ENCODE measurements at regions not wholly inside any gene's neighbourhood (a gene's known extent, or its start where the extent isn't known, plus 50 kb on each side); places are given as distances from the start of the nearest gene placed in this dataset.

GRCh38 chr7:35556515-35557471 is 138.1 kb downstream of the HERPUD2 start:
- no peak for DNase-seq (ENCODE audit: low spot score)
- Histone ChIP-seq H3K36me3 (no peaks in the 10 kb centered on the region), H3K9ac (no peak overlapping the region), H2AFZ (replicated peaks) (no peak overlapping the region), H4K20me1 (ENCODE audit: low read depth) (no peaks in the 10 kb centered on the region), H3K4me1 (no peaks in the 10 kb centered on the region), H3K79me2 (ENCODE audit: low read depth) (no peaks in the 10 kb centered on the region), H3K27ac (no peak overlapping the region), H3K27me3 (peaks cover 3% of the 10 kb centered on the region), H3K9me3 (ENCODE audit: low read depth) (no peaks in the 10 kb centered on the region), H3F3A (ENCODE audit: low read depth) (no peaks in the 10 kb centered on the region), H3K4me2 (no peak overlapping the region), H3K4me3 (no peak overlapping the region)
- H3K4me1 Mint-ChIP-seq = no peaks in the 10 kb centered on the region
- no peaks in the 10 kb centered on the region for H3K9me3 Mint-ChIP-seq
- TF ChIP-seq EZH2 (IDR thresholded peaks at IDR 0.05) = no peak
- peak overlapping the region; percentile 32 for H3K27ac Mint-ChIP-seq
- peaks cover 6% of the 10 kb centered on the region for H3K27me3 Mint-ChIP-seq (ENCODE audit: insufficient read depth, low read depth)
- H3K4me3 Mint-ChIP-seq = no peak overlapping the region
- no peaks in the 10 kb centered on the region for H3K36me3 Mint-ChIP-seq

- Histone ChIP-seq H3K9ac (no peak overlapping the region), H3K27me3 (no peaks in the 10 kb centered on the region), H3K27ac (no peak overlapping the region), H4K20me1 (ENCODE audit: low read depth) (no peaks in the 10 kb centered on the region), H3K4me3 (no peak overlapping the region), H3K36me3 (no peaks in the 10 kb centered on the region), H3K4me1 (no peaks in the 10 kb centered on the region), H3K4me2 (no peak overlapping the region), H2AFZ (replicated peaks) (no peak overlapping the region), H3K79me2 (ENCODE audit: low read depth) (no peaks in the 10 kb centered on the region), H3F3A (ENCODE audit: low read depth) (no peaks in the 10 kb centered on the region), H3K9me3 (ENCODE audit: low read depth) (no peaks in the 10 kb centered on the region)
- Mint-ChIP-seq H3K4me3 (no peak overlapping the region), H3K9me3 (no peaks in the 10 kb centered on the region), H3K27ac (no peak overlapping the region), H3K27me3 (ENCODE audit: insufficient read depth, low read depth) (peaks cover 6% of the 10 kb centered on the region), H3K4me1 (no peaks in the 10 kb centered on the region), H3K36me3 (no peaks in the 10 kb centered on the region)
- TF ChIP-seq EZH2 (IDR thresholded peaks at IDR 0.05) (no peak), EZH2phosphoT487 (IDR thresholded peaks at IDR 0.05) (no peak), CTCF (IDR thresholded peaks at IDR 0.05) (no peak)
- no peak for DNase-seq (ENCODE audit: low spot score)
Observed at GRCh38 chr7:35555934-35556333, 139.0 kb downstream of the HERPUD2 start.

GRCh38 chr7:35555386-35555785 is 139.5 kb downstream of the HERPUD2 start:
- DNase-seq (ENCODE audit: low spot score) = no peak
- H3K9me3 ChIP-seq (ENCODE audit: low read depth) = no peaks in the 10 kb centered on the region
- no peaks in the 10 kb centered on the region for H3K9me3 Mint-ChIP-seq

More at GRCh38 chr7:35555386-35555785, 139.5 kb downstream of the HERPUD2 start:
- no peaks in the 10 kb centered on the region for H3K79me2 ChIP-seq (ENCODE audit: low read depth)
- Mint-ChIP-seq H3K4me1 (no peaks in the 10 kb centered on the region), H3K27ac (no peak overlapping the region), H3K4me3 (no peak overlapping the region), H3K36me3 (no peaks in the 10 kb centered on the region), H3K27me3 (ENCODE audit: insufficient read depth, low read depth) (peaks cover 6% of the 10 kb centered on the region)
- no peaks in the 10 kb centered on the region for H3K4me1 ChIP-seq
- no peaks in the 10 kb centered on the region for H3K36me3 ChIP-seq
- H3K27me3 ChIP-seq = no peaks in the 10 kb centered on the region
- H3K27ac ChIP-seq = no peak overlapping the region
- H3F3A ChIP-seq (ENCODE audit: low read depth) = no peaks in the 10 kb centered on the region
- no peak overlapping the region for H2AFZ ChIP-seq (replicated peaks)
- no peak overlapping the region for H3K9ac ChIP-seq
- H4K20me1 ChIP-seq (ENCODE audit: low read depth) = no peaks in the 10 kb centered on the region
- TF ChIP-seq CTCF (IDR thresholded peaks at IDR 0.05) (no peak), EZH2 (IDR thresholded peaks at IDR 0.05) (no peak)
- H3K4me2 ChIP-seq = no peak overlapping the region
- H3K4me3 ChIP-seq = no peak overlapping the region

Data from neural progenitor cell (in vitro differentiated cells).